SU-DHL-6 (cell line): ENCODE measurements at regions not wholly inside any gene's neighbourhood (a gene's known extent, or its start where the extent isn't known, plus 50 kb on each side); places are given as distances from the start of the nearest gene placed in this dataset.

Source experiments
- EZH2phosphoT487 ChIP-seq: fragments of 200-600 bp; sonication (generic), shearing (Covaris generic); conservative IDR thresholded peaks from 2 replicates; pipeline ENCODE4 v1.6.1; 2018; ENCODE audit warnings: mild to moderate bottlenecking, antibody characterized with exemption, low read length, moderate library complexity, mixed read lengths
- TF ChIP-seq, protein P1 (sequence below): fragments of 200-600 bp; sonication (generic); IDR thresholded peaks from one replicate; pipeline ENCODE4 v1.5.1; 2017; ENCODE audit warnings: antibody characterized with exemption, mild to moderate bottlenecking, low read length, moderate library complexity; ENCODE audit not compliant: insufficient read depth, poor library complexity, severe bottlenecking

DNA sequence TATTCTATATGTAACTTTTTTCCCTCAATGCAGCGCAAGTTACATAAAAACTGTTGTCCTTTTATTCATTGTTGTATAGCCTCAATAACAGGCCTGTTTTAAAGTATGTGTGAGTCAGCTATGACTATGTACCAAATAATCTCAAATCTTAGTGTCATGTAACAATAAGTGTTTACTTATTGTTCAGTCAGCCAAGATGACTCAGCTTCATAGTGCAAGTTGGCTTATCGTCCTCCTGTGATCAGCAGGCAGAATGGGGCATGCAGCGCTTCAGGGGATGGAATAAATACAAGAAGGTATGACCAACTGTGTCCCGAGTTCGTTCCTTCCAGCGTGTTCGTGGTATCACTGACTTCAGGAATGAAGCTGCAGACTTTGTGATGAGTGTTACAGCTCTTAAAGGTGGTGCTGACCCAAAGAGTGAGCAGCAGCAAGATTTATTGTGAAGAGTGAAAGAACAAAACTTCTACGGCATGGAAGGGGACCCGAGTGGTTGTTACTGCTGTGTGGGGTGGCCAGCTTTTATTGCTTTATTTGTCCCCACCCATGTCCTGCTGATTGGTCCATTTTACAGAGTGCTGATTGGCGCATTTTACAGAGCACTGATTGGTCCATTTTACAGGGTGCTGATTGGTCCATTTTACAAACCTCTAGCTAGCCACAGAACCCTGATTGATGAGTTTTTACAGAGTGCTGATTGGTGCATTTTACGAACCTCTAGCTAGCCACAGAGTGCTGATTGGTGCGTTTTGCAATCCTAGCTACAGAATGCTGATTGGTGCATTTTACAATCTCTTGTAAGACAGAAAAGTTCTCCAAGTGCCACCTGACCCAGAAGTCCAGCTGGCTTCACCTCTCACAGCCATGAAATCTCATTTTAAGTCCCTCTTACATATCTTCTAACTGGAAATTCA is 1016.0 kb downstream of the MCTP2 start:
- TF ChIP-seq, protein P1, sequence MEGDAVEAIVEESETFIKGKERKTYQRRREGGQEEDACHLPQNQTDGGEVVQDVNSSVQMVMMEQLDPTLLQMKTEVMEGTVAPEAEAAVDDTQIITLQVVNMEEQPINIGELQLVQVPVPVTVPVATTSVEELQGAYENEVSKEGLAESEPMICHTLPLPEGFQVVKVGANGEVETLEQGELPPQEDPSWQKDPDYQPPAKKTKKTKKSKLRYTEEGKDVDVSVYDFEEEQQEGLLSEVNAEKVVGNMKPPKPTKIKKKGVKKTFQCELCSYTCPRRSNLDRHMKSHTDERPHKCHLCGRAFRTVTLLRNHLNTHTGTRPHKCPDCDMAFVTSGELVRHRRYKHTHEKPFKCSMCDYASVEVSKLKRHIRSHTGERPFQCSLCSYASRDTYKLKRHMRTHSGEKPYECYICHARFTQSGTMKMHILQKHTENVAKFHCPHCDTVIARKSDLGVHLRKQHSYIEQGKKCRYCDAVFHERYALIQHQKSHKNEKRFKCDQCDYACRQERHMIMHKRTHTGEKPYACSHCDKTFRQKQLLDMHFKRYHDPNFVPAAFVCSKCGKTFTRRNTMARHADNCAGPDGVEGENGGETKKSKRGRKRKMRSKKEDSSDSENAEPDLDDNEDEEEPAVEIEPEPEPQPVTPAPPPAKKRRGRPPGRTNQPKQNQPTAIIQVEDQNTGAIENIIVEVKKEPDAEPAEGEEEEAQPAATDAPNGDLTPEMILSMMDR: no peak
- TF ChIP-seq EZH2phosphoT487: no peak
